ENCODE measurements at regions not wholly inside any gene's neighbourhood (a gene's known extent, or its start where the extent isn't known, plus 50 kb on each side); places are given as distances from the start of the nearest gene placed in this dataset.
"Not testable (repeated sequence)": the region's sequence is repeated elsewhere in the genome, so short reads cannot be mapped to it uniquely, and the experiment has no call there.

DNA sequence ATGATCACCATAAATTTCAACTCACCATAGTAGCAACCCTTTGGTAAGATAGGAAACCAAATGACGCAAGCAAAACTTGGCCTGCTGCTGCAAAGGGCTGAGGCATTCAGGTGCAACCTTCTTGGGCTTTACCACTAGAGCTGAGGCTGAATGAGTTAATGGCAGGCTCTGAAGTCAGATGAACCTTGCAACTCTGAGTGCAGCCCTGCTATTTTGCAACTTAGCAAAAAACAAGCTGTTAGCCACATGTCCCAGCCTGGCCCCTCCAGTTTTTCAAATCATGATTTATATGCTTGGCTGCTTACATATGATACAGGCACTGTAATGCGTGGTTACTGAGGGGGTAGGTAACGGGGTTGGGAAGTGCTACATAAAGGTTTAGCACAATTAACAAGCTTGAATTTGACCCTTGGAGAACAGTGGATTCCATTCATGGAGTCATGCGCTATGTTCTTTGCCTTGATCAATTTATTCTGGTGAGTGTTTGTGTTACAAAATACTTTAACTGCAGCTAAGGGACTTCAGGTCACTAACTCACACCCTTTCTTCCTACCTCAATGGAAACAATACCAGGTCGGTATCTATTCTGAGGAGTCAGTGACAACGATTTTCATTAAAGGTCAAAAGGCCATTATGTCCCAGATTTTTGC, 80.5 kb upstream of the PPARGC1A start:
- Histone ChIP-seq H3K4me1 (ENCODE audit: control insufficient read depth, insufficient read depth, low read length, poor library complexity, severe bottlenecking) (no peaks in the 10 kb centered on the region), H3K27ac (ENCODE audit: low read depth, low read length, severe bottlenecking) (no peak overlapping the region)
- WGBS, 2 experiments (ENCODE audit: insufficient coverage in 2 of 2), result 93 to 100% methylated on average over 4 of the region's 6 CpGs

DNA sequence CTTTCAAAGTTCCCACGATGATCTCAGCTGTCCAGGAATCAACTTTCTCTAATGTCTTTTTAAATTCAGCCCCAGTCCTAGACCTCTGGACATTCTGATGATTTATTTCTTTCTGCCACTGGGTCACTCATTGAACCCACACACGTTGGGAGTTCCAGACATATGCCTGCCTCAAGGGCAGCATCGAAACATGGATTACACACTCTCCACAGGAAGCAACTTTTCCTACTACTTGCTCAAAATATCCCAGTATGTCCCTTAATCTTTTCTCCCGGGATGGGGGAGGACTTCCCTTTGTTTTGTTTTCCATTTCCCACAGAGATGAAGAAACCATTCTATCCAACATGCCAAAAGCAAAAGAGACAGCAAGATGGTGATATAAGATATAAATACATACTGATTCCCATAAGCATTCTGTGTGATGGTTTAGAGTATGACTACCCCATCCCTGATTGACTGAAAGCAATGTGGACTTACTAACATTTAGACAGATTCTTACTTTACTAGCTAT, 79.8 kb upstream of the PPARGC1A start:
- no peaks in the 10 kb centered on the region for H3K9me3 ChIP-seq (ENCODE audit: control insufficient read depth, low read length)
- no peak overlapping the region for H3K27ac ChIP-seq (ENCODE audit: low read depth, low read length, severe bottlenecking)
- H3K4me3 ChIP-seq (ENCODE audit: extremely low read depth, insufficient read depth, low read length, poor library complexity, severe bottlenecking), result no peak overlapping the region
- H3K36me3 ChIP-seq (ENCODE audit: control insufficient read depth, insufficient read depth, low read length), result no peaks in the 10 kb centered on the region
- no peaks in the 10 kb centered on the region for H3K4me1 ChIP-seq (ENCODE audit: control insufficient read depth, insufficient read depth, low read length, poor library complexity, severe bottlenecking)
- 75 to 96% methylated on average over 3 of the region's 4 CpGs for WGBS, 2 experiments (ENCODE audit: insufficient coverage in 2 of 2)

More for the DNA sequence above, 80.5 kb upstream of the PPARGC1A start:
- Histone ChIP-seq H3K9me3 (ENCODE audit: control insufficient read depth, low read length) (no peaks in the 10 kb centered on the region), H3K4me3 (ENCODE audit: extremely low read depth, insufficient read depth, low read length, poor library complexity, severe bottlenecking) (no peak overlapping the region), H3K36me3 (ENCODE audit: control insufficient read depth, insufficient read depth, low read length) (no peaks in the 10 kb centered on the region)

DNA sequence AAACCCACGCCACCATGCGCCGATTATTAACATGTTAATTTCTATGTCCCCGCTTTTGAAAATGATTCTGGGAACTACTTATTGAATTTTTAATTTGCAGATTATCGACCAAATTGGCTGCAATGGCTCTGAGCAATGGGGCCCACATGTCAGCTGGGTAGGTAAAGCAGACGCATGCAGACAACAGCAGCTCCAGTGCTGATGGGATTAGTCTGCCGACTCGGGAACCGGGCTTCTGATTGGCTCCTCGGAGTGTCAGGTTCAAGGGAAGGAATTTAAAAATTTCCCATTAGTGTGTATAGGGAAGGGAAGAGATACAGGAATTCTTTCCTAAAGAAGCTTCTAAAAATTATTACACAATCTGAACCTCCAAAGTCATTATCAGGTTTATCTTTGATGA, 77.4 kb upstream of the PPARGC1A start:
- Histone ChIP-seq H3K4me3 (ENCODE audit: extremely low read depth, insufficient read depth, low read length, poor library complexity, severe bottlenecking) (no peak overlapping the region), H3K4me1 (ENCODE audit: control insufficient read depth, insufficient read depth, low read length, poor library complexity, severe bottlenecking) (no peaks in the 10 kb centered on the region), H3K9me3 (ENCODE audit: control insufficient read depth, low read length) (no peaks in the 10 kb centered on the region), H3K27ac (ENCODE audit: low read depth, low read length, severe bottlenecking) (no peak overlapping the region), H3K36me3 (ENCODE audit: control insufficient read depth, insufficient read depth, low read length) (no peaks in the 10 kb centered on the region)
- WGBS, 2 experiments (ENCODE audit: insufficient coverage in 2 of 2), result 95 to 96% methylated on average over 6 to 9 of the region's 10 CpGs

DNA sequence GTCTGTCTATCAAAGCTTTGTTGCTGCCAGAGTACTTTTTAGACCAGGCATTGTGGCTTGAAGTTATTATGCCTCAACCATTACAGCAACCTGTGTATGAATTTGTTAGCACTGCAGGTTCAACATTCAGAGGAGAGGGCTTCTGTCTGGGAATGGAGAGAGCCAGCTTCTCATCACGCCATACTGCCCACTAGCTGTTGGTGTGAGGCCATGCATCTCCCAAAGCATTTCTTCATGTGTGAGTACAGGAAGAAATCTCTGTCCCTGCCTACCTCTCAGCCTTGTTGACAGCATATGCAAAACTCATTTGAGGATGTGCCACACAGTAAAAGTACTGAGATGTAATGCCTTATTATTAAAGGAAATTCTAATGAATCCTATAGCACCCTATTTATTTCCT, 76.9 kb upstream of the PPARGC1A start:
- H3K27ac ChIP-seq (ENCODE audit: low read depth, low read length, severe bottlenecking), result no peak overlapping the region
- H3K9me3 ChIP-seq (ENCODE audit: control insufficient read depth, low read length), result no peaks in the 10 kb centered on the region
- H3K4me1 ChIP-seq (ENCODE audit: control insufficient read depth, insufficient read depth, low read length, poor library complexity, severe bottlenecking), result no peaks in the 10 kb centered on the region
- no peak overlapping the region for H3K4me3 ChIP-seq (ENCODE audit: extremely low read depth, insufficient read depth, low read length, poor library complexity, severe bottlenecking)
- no peaks in the 10 kb centered on the region for H3K36me3 ChIP-seq (ENCODE audit: control insufficient read depth, insufficient read depth, low read length)
- WGBS, 2 experiments (ENCODE audit: insufficient coverage in 2 of 2), result 88% methylated on average over 1 of the region's 1 CpG; no CpG with 5 or more reads in 1 of the 2 experiments

DNA sequence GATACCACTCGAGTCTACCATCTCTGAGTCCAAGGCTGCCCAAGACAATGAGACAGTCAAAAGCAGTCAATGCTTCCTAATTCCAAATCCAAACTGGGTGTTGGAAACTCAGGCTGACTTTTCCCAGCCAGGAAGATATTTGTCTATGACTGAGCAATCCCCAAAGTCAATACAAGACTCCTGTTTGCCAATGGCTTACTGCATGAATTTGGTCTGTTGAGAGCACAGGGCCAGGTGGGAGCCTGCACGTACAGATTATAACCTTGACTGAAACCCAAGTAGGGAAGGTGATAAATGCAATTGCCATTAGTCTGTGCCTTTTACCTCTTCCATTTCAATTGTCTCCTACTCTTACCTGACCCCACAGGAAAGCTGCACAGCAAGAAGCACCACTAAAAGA, 72.6 kb upstream of the PPARGC1A start:
- Histone ChIP-seq H3K36me3 (ENCODE audit: control insufficient read depth, insufficient read depth, low read length) (no peaks in the 10 kb centered on the region), H3K4me3 (ENCODE audit: extremely low read depth, insufficient read depth, low read length, poor library complexity, severe bottlenecking) (no peak overlapping the region), H3K4me1 (ENCODE audit: control insufficient read depth, insufficient read depth, low read length, poor library complexity, severe bottlenecking) (no peaks in the 10 kb centered on the region), H3K27ac (ENCODE audit: low read depth, low read length, severe bottlenecking) (no peak overlapping the region), H3K9me3 (ENCODE audit: control insufficient read depth, low read length) (no peaks in the 10 kb centered on the region)
- 89 to 91% methylated on average over 1 of the region's 2 CpGs for WGBS, 2 experiments (ENCODE audit: insufficient coverage in 2 of 2)

DNA sequence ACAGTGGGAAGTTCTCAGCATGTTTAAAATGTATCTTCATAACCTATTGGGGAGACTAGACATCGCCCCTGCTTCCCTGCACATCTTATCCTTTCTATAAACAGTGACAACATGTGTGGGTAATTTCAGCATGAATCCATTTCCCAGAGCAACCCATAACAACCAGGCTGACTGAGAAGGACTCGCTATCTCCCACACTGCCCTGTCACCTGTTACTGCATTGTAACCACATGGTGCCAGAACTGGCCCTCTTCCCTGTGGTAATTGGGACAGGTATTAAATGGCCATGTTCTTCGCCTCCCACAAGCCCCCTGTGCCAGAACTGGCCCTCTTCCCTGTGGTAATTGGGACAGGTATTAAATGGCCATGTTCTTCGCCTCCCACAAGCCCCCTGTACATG, 71.5 kb upstream of the PPARGC1A start:
- not testable (repeated sequence) for H3K9me3 ChIP-seq (ENCODE audit: control insufficient read depth, low read length)

DNA sequence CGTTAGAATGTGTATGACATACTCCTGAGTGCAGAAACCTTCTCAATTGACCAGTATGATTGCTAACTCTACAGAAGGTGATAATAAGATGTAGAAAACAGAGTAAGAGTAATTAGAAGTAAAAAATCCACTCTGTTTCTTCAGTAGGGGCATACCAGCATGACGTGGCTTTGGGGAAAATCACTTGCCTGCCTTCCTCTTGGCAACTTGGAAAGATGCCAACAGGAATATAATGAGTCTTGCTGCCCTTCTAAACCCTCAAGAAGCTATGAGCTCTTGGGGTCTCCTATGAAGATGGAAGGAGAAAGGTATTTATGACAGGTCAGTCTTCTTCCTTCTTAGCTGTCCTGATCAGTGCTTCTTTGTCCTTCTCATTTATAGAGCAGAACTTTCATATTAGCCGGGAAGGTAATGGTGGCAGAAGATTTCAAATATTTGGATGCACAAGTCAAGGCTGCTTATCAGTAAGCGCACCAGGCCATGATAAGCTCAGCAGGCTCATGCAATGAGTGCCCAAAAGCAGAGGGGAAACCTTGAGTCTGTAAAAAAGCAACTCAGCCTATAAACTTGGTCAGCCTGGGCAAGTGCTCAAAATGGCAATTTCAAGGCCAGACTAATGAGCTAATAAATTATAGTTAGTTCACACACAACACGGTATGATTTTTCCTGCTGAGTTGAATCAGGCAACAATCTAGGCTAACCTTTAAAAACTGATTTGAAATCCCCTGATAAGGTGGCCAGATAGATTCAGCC, 69.7 kb upstream of the PPARGC1A start:
- Histone ChIP-seq H3K4me3 (ENCODE audit: extremely low read depth, insufficient read depth, low read length, poor library complexity, severe bottlenecking) (no peak overlapping the region), H3K27ac (ENCODE audit: low read depth, low read length, severe bottlenecking) (no peak overlapping the region), H3K36me3 (ENCODE audit: control insufficient read depth, insufficient read depth, low read length) (no peaks in the 10 kb centered on the region), H3K9me3 (ENCODE audit: control insufficient read depth, low read length) (peaks cover 7% of the 10 kb centered on the region), H3K4me1 (ENCODE audit: control insufficient read depth, insufficient read depth, low read length, poor library complexity, severe bottlenecking) (peaks cover 3% of the 10 kb centered on the region)
- WGBS, 2 experiments (ENCODE audit: insufficient coverage in 2 of 2), result 98% methylated on average over 3 to 4 of the region's 5 CpGs

More for the DNA sequence above, 71.5 kb upstream of the PPARGC1A start:
- H3K4me3 ChIP-seq (ENCODE audit: extremely low read depth, insufficient read depth, low read length, poor library complexity, severe bottlenecking); H3K36me3 ChIP-seq (ENCODE audit: control insufficient read depth, insufficient read depth, low read length); H3K4me1 ChIP-seq (ENCODE audit: control insufficient read depth, insufficient read depth, low read length, poor library complexity, severe bottlenecking); H3K27ac ChIP-seq (ENCODE audit: low read depth, low read length, severe bottlenecking): not testable (repeated sequence)
- WGBS, 2 experiments (ENCODE audit: insufficient coverage in 2 of 2), result 94 to 100% methylated on average over 1 to 2 of the region's 4 CpGs

DNA sequence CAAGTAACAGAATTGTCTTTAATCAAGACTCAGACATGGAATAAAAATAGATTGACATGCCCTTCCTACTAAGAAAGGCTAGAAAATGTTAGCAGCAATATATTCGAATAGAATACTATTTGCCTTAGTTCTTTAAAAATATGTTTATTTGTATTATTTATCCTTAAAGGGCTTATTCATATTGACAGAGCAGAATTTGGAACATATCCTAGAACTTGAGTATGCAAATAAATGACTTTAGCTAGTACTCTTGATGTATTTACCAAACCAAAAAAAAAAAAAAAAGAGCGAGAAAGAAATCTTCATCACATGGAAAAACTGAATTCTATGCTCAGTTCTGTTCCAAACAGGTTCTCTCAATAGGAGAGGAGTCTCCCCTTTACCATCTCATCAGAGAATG, 68.9 kb upstream of the PPARGC1A start:
- Histone ChIP-seq H3K9me3 (ENCODE audit: control insufficient read depth, low read length) (peaks cover 7% of the 10 kb centered on the region), H3K36me3 (ENCODE audit: control insufficient read depth, insufficient read depth, low read length) (no peaks in the 10 kb centered on the region), H3K4me1 (ENCODE audit: control insufficient read depth, insufficient read depth, low read length, poor library complexity, severe bottlenecking) (peaks cover 3% of the 10 kb centered on the region), H3K4me3 (ENCODE audit: extremely low read depth, insufficient read depth, low read length, poor library complexity, severe bottlenecking) (no peak overlapping the region), H3K27ac (ENCODE audit: low read depth, low read length, severe bottlenecking) (no peak overlapping the region)
- WGBS, 2 experiments (ENCODE audit: insufficient coverage in 2 of 2), result no CpG with 5 or more reads among the region's 2 CpGs

DNA sequence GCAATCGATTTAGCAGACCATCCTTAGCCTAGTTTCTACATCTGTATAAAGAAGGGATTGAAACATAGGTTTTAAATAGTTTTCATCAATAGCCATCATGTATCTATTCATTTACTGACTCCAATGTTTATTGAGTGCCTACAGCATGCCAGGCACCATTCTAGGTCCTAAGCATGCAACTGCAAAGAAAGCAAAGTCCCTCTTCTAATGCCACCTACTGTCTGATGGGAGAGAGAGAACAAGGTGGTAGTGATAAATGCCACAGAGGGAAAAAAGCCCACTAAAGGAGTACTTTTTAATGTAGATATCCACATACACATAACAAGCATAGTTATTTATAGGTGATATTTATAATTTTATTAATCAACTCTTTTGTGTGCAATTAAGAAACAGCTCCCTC, 67.6 kb upstream of the PPARGC1A start:
- no peak overlapping the region for H3K4me3 ChIP-seq (ENCODE audit: extremely low read depth, insufficient read depth, low read length, poor library complexity, severe bottlenecking)
- H3K4me1 ChIP-seq (ENCODE audit: control insufficient read depth, insufficient read depth, low read length, poor library complexity, severe bottlenecking), result peaks cover 3% of the 10 kb centered on the region
- H3K36me3 ChIP-seq (ENCODE audit: control insufficient read depth, insufficient read depth, low read length), result no peaks in the 10 kb centered on the region
- H3K9me3 ChIP-seq (ENCODE audit: control insufficient read depth, low read length), result peaks cover 7% of the 10 kb centered on the region
- no CpG with 5 or more reads among the region's 1 CpG for WGBS, 2 experiments (ENCODE audit: insufficient coverage in 2 of 2)
- H3K27ac ChIP-seq (ENCODE audit: low read depth, low read length, severe bottlenecking), result no peak overlapping the region

DNA sequence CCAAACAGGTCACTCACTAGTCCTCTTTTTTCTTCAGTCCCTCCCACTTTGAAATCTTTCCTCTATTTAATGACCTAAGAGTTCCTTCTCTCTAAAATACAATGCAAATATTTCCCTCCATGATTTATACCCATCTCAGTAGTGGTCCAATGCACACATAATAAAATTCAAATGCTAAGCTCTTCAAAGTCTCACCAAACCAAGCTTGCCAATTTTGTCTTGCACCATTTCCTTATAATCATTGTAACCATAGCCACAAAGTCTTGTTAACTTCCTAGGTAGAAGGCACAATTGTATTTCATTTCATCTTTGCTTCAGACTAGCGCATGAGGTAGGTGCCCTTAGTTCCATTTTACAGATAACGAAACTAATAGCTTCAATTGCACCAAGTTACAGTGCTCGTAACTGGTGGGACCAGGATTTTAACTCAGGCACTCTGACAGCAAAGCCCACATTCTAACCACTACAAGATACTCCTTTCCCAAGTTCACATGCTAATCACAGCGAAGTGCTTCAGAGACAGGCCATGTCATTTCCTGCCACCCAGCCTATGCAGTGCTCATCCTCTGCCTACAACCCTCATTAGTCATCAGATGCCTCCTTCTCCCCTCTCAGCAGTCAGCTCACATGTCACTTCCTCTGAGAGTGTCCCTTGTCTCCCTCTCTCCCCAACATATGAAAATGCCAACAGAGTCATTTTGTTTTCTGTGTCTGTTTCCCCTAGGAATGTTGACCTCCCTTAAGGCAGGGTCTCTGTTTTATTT, 66.9 kb upstream of the PPARGC1A start:
- WGBS, 2 experiments (ENCODE audit: insufficient coverage in 2 of 2), result 93 to 100% methylated on average over 3 to 4 of the region's 4 CpGs
- Histone ChIP-seq H3K4me1 (ENCODE audit: control insufficient read depth, insufficient read depth, low read length, poor library complexity, severe bottlenecking) (peaks cover 3% of the 10 kb centered on the region), H3K36me3 (ENCODE audit: control insufficient read depth, insufficient read depth, low read length) (no peaks in the 10 kb centered on the region), H3K4me3 (ENCODE audit: extremely low read depth, insufficient read depth, low read length, poor library complexity, severe bottlenecking) (no peak overlapping the region), H3K9me3 (ENCODE audit: control insufficient read depth, low read length) (peaks cover 7% of the 10 kb centered on the region), H3K27ac (ENCODE audit: low read depth, low read length, severe bottlenecking) (no peak overlapping the region)

Data from mesodermal cell (in vitro differentiated cells).